Non-pigmented ciliary epithelial cell (primary cell): ENCODE measurements at regions not wholly inside any gene's neighbourhood (a gene's known extent, or its start where the extent isn't known, plus 50 kb on each side); places are given as distances from the start of the nearest gene placed in this dataset.
"Not testable (repeated sequence)": the region's sequence is repeated elsewhere in the genome, so short reads cannot be mapped to it uniquely, and the experiment has no call there.

Experiments
- DNase-seq: peaks from one replicate; pipeline ENCODE4 v3.0.0-alpha.2; 2010; ENCODE audit warnings: low read depth

DNA sequence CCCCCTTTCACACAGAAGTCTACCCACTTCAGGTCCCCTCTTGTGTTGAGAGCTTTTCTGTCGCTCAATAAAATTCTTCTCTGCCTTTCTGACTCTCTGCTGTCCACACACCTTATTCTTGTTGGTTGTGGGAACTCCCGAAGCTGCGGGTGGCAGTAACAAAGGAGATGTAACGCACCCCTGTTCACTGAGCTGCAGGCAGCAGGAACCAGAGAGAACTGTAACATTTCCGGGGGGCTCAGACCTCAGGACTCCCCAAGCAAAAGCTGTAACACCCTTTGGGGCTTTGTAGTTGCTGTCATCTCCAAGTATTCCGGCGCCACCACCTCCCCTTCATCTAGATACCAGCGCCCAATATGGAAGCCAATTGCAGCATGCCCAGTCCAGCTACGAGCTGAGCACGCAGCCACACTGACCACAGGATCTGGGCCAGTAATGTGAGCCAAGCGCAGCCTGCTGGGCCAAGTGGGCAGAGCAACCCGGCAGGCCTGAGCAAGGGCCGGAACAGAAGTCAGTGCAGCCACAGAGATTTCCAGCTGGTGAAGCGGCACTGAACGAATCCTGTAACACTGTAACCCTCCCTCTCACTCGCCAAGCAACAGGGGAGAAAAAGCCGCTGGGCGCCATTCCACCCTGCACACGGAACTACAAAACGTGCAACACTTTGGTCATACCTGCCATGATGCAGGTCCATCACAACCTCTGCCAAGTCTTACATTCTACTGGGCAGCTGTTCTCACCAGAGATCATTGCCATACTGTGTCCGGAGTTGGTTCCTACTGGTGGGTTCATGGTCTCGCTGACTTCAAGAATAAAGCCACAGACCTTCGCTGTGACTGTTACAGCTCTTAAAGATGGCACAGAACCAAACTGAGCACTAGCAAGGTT, 194.3 kb downstream of the SPATA31A6 start:
- not testable (repeated sequence) for DNase-seq

- DNase-seq: no peak
Observed at GRCh38 chr9:42378418-42378815, 195.0 kb downstream of the SPATA31A6 start.

DNA sequence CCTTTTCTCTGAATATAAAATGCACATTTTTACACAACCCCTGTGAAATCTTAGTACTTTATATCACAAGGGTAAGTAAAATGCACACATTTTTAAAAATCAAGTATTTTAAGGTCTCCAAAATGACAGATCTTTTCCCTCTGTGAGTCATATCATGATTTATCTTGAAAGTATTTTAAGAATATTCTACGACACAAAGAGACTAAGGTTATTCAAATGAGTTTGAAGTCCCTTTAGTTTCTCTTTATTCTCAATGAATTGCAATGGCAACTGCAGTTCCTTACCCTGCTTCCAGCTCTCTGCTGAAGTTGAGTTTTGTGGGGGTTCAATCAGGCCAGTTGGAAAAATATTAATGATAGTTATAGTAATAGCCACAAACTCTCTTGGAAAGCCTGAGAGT, 196.1 kb downstream of the SPATA31A6 start:
- not testable (repeated sequence) for DNase-seq

- DNase-seq: not testable (repeated sequence)
Observed at GRCh38 chr9:42384585-42384984, 201.1 kb downstream of the SPATA31A6 start.

DNA sequence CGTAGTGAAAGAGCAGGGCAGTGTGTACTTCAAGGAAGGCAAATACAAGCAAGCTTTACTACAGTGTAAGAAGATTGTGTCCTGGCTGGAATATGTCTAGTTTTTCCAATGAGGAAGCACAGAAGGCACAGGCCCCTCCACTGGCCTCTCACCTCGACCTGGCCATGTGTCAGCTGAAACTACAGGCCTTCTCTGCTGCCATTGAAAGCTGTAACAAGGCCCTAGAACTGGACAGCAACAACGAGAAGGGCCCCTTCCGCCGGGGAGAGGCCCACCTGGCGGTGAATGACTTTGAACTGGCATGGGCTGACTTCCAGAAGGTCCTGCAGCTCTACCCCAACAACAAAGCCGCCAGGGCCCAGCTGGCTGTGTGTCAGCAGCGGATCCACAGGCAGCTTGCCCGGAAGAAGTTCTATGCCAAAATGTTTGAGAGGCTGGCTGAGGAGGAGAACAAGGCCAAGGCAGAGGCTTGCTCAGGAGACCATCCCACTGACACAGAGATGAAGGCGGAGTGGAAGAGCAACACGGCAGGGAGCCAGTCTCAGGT, 202.2 kb downstream of the SPATA31A6 start:
- not testable (repeated sequence) for DNase-seq

- DNase-seq: no peak
Observed at GRCh38 chr9:42386477-42386876, 203.0 kb downstream of the SPATA31A6 start.

DNA sequence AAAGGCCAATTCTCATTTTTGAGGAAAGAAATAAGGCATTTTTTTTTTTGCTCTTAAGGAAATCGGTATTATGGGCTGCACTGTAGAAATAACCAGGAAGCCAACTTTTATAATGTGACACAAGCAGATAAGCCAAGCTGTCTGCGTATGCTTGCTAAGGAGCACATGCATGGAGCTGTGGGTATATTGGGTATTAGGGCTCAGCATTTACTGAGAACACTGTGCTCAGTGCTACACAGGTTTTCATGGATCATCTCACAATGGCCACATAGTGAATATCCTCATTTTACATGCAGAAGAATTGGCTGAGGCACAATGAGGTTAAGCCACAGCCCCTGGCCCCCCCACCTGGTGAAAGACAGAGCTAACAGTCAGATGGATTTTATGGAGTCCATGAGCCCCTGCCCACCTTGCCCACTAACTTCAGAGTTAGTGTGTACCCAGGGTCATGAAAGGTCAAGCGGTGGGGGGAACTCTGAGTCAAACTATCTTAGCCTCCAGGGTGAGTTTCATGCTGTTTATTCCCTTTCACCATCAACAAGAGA, 204.8 kb downstream of the SPATA31A6 start:
- DNase-seq: no peak

- no peak for DNase-seq
Observed at GRCh38 chr9:42388846-42389245, 205.4 kb downstream of the SPATA31A6 start.

DNA sequence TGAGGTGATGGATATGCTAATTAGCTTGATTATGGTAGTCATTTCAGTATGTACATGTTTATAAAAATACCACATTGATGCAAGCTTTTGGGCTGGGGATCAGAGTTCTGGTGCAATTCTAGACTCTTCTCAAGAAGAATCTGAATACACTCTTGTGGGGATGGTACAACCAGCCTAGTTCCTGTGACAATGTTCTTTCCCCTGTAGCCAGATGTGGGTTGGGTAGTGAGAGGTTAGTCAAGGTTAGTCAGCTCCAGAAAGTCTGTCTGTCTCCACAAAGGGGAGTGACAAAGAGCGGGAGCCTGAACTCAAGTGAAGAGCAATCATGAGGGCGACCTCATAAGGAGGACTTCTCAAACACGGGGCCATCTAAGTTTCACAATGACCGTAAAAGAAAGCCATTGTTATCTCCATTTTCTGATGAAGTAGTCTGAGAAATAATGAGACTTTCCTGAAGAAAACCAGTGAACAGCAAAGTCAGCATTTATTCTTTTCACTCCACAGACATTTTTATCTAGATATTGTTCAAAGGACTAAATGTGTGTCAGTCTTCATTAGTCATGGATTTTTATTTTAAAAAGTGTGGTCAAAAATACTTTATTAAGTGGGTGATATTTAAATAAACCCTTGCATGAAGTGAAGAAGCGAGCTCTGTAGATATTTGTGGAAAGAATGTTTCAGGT, 209.5 kb downstream of the SPATA31A6 start:
- not testable (repeated sequence) for DNase-seq

GRCh38 chr9:42396318-42396717, 212.9 kb downstream of the SPATA31A6 start:
- no peak for DNase-seq

DNA sequence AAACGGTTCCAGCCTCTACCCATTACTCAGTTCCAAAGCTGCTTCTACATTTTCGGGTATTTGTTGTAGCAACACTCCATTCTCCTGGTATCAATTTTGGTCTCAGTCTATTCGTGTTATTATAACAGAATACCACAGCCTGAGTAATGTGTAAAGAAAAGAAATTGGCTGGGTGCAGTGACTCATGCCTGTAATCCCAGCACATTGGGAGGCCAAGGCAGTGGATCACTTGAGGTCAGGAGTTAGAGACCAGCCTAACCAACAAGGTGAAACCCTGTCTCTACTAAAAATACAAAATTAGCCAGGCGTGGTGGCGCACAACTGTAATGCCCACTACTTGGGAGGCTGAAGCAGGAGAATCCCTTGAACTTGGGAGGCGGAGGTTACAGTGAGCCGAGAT, 213.9 kb downstream of the SPATA31A6 start:
- DNase-seq: peak; percentile 57

- not testable (repeated sequence) for DNase-seq
Observed at GRCh38 chr9:42402919-42403318, 219.5 kb downstream of the SPATA31A6 start.

- not testable (repeated sequence) for DNase-seq
Observed at GRCh38 chr9:42409581-42409980, 226.1 kb downstream of the SPATA31A6 start.

GRCh38 chr9:42412354-42412753, 228.9 kb downstream of the SPATA31A6 start:
- not testable (repeated sequence) for DNase-seq

DNA sequence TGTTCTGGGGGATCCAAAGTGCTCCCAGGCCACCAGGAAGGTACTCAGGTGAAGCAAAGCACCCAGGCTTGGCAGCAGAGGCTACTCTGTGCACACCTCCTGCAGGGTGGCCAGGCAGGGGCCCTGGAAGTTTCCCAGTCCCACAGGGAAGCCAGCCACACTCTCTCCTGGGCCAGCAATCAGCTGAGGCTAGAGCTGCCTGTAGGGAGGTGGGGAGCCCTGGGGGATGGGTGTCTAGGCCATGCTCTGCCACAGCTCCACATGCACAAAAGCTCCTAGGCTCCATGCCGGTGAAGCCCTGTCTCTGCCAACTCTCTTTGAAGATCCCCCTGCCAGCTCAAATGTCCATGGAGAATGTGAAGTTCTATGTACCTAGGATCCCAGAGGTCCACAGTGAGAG, 231.4 kb downstream of the SPATA31A6 start:
- not testable (repeated sequence) for DNase-seq

DNA sequence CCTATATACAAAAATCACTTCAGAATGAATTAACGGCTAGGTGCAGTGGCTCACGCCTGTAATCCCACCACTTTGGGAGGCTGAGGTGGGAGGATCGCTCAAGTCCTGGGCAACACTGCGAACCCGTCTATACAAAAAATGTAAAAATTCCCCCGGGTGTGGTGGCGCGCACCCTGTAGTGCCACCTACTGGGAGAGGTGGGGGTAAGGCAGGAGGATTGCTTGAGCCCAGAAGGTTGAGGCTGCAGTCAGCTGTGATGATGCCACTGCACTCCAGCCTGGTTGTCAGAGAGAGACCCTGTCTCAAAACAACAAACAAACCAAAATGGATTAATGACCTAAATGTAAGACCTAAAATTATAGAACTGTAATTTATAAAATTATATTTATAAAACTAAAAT, 236.2 kb downstream of the SPATA31A6 start:
- DNase-seq: not testable (repeated sequence)

GRCh38 chr9:42420324-42420723, 236.9 kb downstream of the SPATA31A6 start:
- not testable (repeated sequence) for DNase-seq

DNA sequence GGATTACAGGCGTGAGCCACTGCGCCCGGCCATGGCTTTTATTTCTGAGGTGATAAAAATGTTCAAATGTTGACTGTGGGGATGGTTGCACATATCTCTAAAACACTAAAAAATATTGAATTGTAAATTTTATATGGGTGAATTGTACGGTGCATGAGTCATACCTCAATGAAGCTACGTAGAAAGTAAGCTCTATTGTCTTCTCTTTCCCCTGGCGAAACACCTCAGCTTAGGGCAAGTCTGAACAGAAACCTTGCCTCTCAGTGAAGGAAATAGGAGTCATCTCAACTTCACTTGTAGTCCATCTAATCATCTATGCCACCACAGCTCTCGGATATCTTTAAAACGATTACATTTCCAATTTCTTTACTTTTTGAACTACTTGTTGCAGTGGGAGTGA, 238.2 kb downstream of the SPATA31A6 start:
- DNase-seq: not testable (repeated sequence)

- peak; percentile 93 for DNase-seq
Observed at GRCh38 chr9:42430674-42431615, 247.5 kb downstream of the SPATA31A6 start.

DNA sequence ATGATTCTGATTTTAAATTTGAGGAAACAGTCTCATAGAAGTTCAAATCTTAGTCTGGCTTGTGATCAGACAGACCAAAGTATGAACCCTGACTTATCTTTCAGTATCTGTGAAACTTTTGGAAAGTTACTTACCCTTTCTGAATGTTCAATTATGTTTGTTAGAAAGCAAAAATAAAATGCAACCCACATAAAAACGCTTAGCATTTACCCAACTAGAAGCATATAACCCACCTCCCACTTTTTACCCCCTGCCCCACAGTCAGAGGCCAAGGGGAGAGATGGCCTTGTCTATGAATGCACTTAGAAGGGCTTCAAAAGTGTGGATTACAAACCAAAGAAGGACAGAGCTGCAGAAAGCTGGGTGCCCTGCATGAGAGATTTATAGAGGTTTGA, 248.2 kb downstream of the SPATA31A6 start:
- not testable (repeated sequence) for DNase-seq
